ENCODE measurements at regions not wholly inside any gene's neighbourhood (a gene's known extent, or its start where the extent isn't known, plus 50 kb on each side); places are given as distances from the start of the nearest gene placed in this dataset.

- TF ChIP-seq POLR2AphosphoS5 (IDR thresholded peaks at IDR 0.05; ENCODE audit: low read depth, low read length) (no peak), SIN3A (IDR thresholded peaks at IDR 0.05; ENCODE audit: borderline replicate concordance, insufficient read depth, low read depth, low read length) (no peak), REST (IDR thresholded peaks at IDR 0.05; ENCODE audit: insufficient read depth in 1 of 2, low read depth in 2 of 2, low read length in 1 of 2) (no peak), TCF7L2 (IDR thresholded peaks at IDR 0.05; ENCODE audit: low read depth, low read length) (no peak), CTCF (IDR thresholded peaks at IDR 0.05) (no peak)
- in situ Hi-C loops (cut with HindIII; ENCODE audit: low pct_unique_long_range_greater_than_20kb, low sequenced_read_pairs) = no loop called here
- intact Hi-C loops (cut with micrococcal nuclease; ENCODE audit: unreplicated experiment) = no loop called here
- no peaks in the 10 kb centered on the region for H3K27me3 ChIP-seq (ENCODE audit: control insufficient read depth, insufficient read depth, low read length)
- POLR2A ChIA-PET = no interaction called here
- no peaks in the 10 kb centered on the region for H3K9me3 ChIP-seq (ENCODE audit: control insufficient read depth, insufficient read depth, low read depth, low read length)
- no peak overlapping the region for H3K4me3 ChIP-seq (ENCODE audit: low read depth in 2 of 2, low read length in 2 of 2)
- no peak overlapping the region for H3K27ac ChIP-seq (ENCODE audit: low read length)
- no TSS peak for BruUV-seq (replicated peaks)
- H3K36me3 ChIP-seq (ENCODE audit: control insufficient read depth, insufficient read depth, low read length) = no peaks in the 10 kb centered on the region
- DNase-seq (ENCODE audit: low read depth, low spot score) (no peak), ATAC-seq (no peak)
- CTCF ChIA-PET = no interaction called here
- H3K4me1 ChIP-seq (ENCODE audit: control insufficient read depth, insufficient read depth, low read length) = no peaks in the 10 kb centered on the region
Observed at GRCh38 chr16:64313726-64314125, 808.1 kb downstream of the CDH11 start.

- H3K4me1 ChIP-seq (ENCODE audit: control insufficient read depth, insufficient read depth, low read length) = no peaks in the 10 kb centered on the region
- DNase-seq (ENCODE audit: low read depth, low spot score) = no peak
- no TSS peak for BruUV-seq (replicated peaks)
- ATAC-seq = no peak
- CTCF ChIA-PET = no interaction called here
- TF ChIP-seq SIN3A (IDR thresholded peaks at IDR 0.05; ENCODE audit: borderline replicate concordance, insufficient read depth, low read depth, low read length) = no peak
- TF ChIP-seq CTCF (IDR thresholded peaks at IDR 0.05) = no peak
- no peak for TF ChIP-seq POLR2AphosphoS5 (IDR thresholded peaks at IDR 0.05; ENCODE audit: low read depth, low read length)
- TF ChIP-seq TCF7L2 (IDR thresholded peaks at IDR 0.05; ENCODE audit: low read depth, low read length) = no peak
- TF ChIP-seq REST (IDR thresholded peaks at IDR 0.05; ENCODE audit: insufficient read depth in 1 of 2, low read depth in 2 of 2, low read length in 1 of 2) = no peak
- in situ Hi-C loops (cut with HindIII; ENCODE audit: low pct_unique_long_range_greater_than_20kb, low sequenced_read_pairs) = no loop called here
- POLR2A ChIA-PET = no interaction called here
- H3K9me3 ChIP-seq (ENCODE audit: control insufficient read depth, insufficient read depth, low read depth, low read length) = no peaks in the 10 kb centered on the region
- H3K36me3 ChIP-seq (ENCODE audit: control insufficient read depth, insufficient read depth, low read length) = no peaks in the 10 kb centered on the region
- H3K27me3 ChIP-seq (ENCODE audit: control insufficient read depth, insufficient read depth, low read length) = no peaks in the 10 kb centered on the region
- intact Hi-C loops (cut with micrococcal nuclease; ENCODE audit: unreplicated experiment) = no loop called here
- no peak overlapping the region for H3K27ac ChIP-seq (ENCODE audit: low read length)
- no peak overlapping the region for H3K4me3 ChIP-seq (ENCODE audit: low read depth in 2 of 2, low read length in 2 of 2)
Observed at GRCh38 chr16:64312980-64313379, 808.9 kb downstream of the CDH11 start.
